ENCODE measurements at regions not wholly inside any gene's neighbourhood (a gene's known extent, or its start where the extent isn't known, plus 50 kb on each side); places are given as distances from the start of the nearest gene placed in this dataset.

GRCh38 chr19:31963746-31964145, 381.7 kb upstream of the ZNF507 start:
- no peak for DNase-seq (ENCODE audit: low read depth in 3 of 3, low spot score in 1 of 3)

- no peak for DNase-seq (ENCODE audit: low read depth in 3 of 3, low spot score in 1 of 3)
These were observed 376.4 kb upstream of the ZNF507 start for GRCh38 chr19:31969016-31969415.

- DNase-seq (ENCODE audit: low read depth in 3 of 3, low spot score in 1 of 3), result no peak
These were observed 375.4 kb upstream of the ZNF507 start for GRCh38 chr19:31970027-31970461.

GRCh38 chr19:31974290-31974689, 371.1 kb upstream of the ZNF507 start:
- DNase-seq (ENCODE audit: low read depth in 3 of 3, low spot score in 1 of 3), result no peak

GRCh38 chr19:31974941-31975340, 370.5 kb upstream of the ZNF507 start:
- no peak for DNase-seq (ENCODE audit: low read depth in 3 of 3, low spot score in 1 of 3)

- DNase-seq (ENCODE audit: low read depth in 3 of 3, low spot score in 1 of 3), result no peak
These were observed 369.9 kb upstream of the ZNF507 start for GRCh38 chr19:31975461-31975860.

- no peak for DNase-seq (ENCODE audit: low read depth in 3 of 3, low spot score in 1 of 3)
These were observed 368.5 kb upstream of the ZNF507 start for GRCh38 chr19:31976775-31977536.

- no peak for DNase-seq (ENCODE audit: low read depth in 3 of 3, low spot score in 1 of 3)
These were observed 366.0 kb upstream of the ZNF507 start for GRCh38 chr19:31979362-31979761.

GRCh38 chr19:31979949-31980670, 365.3 kb upstream of the ZNF507 start:
- DNase-seq (ENCODE audit: low read depth in 3 of 3, low spot score in 1 of 3), result no peak

- no peak for DNase-seq (ENCODE audit: low read depth in 3 of 3, low spot score in 1 of 3)
These were observed 364.6 kb upstream of the ZNF507 start for GRCh38 chr19:31980796-31981195.

- DNase-seq (ENCODE audit: low read depth in 3 of 3, low spot score in 1 of 3), result no peak
These were observed 363.9 kb upstream of the ZNF507 start for GRCh38 chr19:31981545-31981944.

- no peak for DNase-seq (ENCODE audit: low read depth in 3 of 3, low spot score in 1 of 3)
These were observed 361.8 kb upstream of the ZNF507 start for GRCh38 chr19:31983647-31984046.

GRCh38 chr19:31985001-31985605, 360.3 kb upstream of the ZNF507 start:
- no peak for DNase-seq (ENCODE audit: low read depth in 3 of 3, low spot score in 1 of 3)

GRCh38 chr19:31986951-31987350, 358.5 kb upstream of the ZNF507 start:
- no peak for DNase-seq (ENCODE audit: low read depth in 3 of 3, low spot score in 1 of 3)

- DNase-seq (ENCODE audit: low read depth in 3 of 3, low spot score in 1 of 3), result no peak
These were observed 357.2 kb upstream of the ZNF507 start for GRCh38 chr19:31988256-31988655.

- no peak for DNase-seq (ENCODE audit: low read depth in 3 of 3, low spot score in 1 of 3)
These were observed 353.3 kb upstream of the ZNF507 start for GRCh38 chr19:31991984-31992655.

- DNase-seq (ENCODE audit: low read depth in 3 of 3, low spot score in 1 of 3), result no peak
These were observed 352.7 kb upstream of the ZNF507 start for GRCh38 chr19:31992750-31993149.

GRCh38 chr19:31995546-31995945, 349.9 kb upstream of the ZNF507 start:
- DNase-seq (ENCODE audit: low read depth in 3 of 3, low spot score in 1 of 3), result no peak

- no peak for DNase-seq (ENCODE audit: low read depth in 3 of 3, low spot score in 1 of 3)
These were observed 335.3 kb upstream of the ZNF507 start for GRCh38 chr19:32010071-32010470.

- DNase-seq (ENCODE audit: low read depth in 3 of 3, low spot score in 1 of 3), result no peak
These were observed 333.2 kb upstream of the ZNF507 start for GRCh38 chr19:32012206-32012605.

- no peak for DNase-seq (ENCODE audit: low read depth in 3 of 3, low spot score in 1 of 3)
These were observed 332.4 kb upstream of the ZNF507 start for GRCh38 chr19:32012886-32013631.
